ENCODE measurements at regions not wholly inside any gene's neighbourhood (a gene's known extent, or its start where the extent isn't known, plus 50 kb on each side); places are given as distances from the start of the nearest gene placed in this dataset.
"Not testable (repeated sequence)": the region's sequence is repeated elsewhere in the genome, so short reads cannot be mapped to it uniquely, and the experiment has no call there.

DNA sequence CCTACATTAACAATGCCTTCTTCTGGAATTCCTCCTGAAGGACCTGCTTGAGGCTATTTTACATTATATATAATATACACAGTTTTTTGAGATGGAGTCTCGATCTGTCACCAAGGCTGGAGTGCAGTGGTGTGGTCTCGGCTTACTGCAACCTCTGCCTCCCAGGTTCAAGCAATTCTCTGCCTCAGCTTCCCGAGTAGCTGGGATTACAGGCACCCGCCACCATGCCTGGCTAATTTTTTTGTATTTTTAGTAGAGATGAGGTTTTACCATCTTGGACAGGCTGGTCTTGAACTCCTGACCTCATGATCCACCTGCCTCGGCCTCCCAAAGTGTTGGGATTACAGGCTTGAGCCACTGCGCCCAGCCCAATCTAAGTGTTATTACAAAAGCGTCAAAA is 71.9 kb upstream of the PRR23C start:
- DNase-seq, result not testable (repeated sequence)

DNA sequence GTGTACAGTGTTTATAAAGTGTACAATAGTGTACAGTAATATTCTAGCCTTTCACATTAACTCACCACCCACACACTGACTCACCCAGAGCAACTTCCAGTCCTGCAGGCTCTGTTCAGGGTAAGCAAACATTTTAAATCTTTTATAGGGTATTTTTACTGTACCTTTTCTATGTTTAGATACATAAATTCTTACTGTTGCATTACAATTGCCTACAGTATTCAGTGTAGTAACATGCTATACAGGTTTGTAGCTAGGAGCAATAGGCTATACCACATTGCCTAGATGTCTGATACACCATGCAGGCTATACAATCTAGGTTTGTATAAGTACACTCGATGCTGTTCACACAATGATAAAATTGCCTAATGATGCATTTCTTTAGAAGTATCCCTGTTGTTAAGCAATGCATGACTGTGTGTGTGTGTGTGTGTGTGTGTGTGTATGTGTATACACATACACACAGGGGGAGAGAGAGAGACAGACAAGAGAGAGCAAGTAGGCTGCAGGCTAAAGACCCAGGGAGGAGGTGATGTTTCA is 72.5 kb upstream of the PRR23C start:
- peak; percentile 44 for DNase-seq

DNA sequence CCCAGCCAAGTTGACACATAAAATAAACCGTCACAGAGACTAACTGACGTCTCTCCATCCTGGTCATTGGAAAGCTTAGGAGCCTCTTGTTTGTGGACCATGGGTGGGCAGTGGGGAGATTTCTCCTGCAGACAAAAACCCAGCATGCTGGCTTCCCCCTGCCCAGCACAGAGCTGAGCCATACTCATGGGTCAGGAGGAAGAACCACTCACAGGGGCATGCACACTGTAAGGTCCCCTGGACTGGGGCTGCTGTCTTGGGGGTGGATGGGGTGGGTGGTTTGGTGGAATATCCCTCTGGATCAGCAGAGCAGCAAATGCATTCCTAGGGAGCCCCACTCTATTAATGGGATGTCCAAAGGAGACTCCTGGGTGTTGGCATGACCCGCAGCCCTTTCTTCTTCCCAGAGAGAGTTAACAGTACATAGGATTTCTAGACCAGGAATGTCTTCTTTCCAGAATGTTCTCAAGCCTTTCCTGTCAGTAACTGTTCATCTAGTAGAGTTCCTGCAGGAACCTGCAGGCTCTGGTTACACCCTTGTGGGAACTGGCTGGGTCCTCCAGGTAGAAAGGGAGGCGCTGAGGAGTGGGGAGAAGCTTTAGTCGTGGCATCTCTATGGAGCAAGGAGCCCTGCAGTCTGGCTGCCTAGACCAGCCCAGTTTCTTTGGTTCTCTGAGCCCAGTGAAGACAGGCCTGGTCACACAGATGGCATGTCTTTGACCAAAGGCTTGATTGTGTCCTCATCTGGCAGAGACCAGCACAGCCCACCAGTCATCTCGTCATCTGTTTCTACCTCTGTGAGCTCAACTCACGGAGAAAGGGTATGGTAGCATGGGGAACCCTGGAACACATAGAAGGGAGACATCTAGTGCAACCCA is 73.4 kb upstream of the PRR23C start:
- no peak for DNase-seq

DNA sequence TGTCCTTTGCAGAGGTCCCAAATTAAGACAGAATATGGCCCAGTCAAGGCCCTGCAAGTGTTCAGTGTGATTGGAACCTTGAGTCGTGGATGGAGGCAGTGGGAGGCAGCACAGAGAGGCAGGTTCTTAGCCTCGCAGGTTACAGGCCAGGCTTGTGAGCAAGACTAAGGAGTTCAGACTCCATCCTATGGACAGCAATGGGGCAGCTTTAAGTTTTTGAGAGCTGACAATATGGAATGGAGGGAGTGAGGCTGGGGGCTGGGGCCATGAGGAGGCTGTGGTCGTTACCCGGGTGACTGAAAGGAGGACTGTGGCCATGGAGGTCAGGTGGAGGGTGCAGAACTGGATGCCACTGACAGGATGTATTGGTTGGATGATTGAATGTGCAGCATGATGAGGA is 74.1 kb upstream of the PRR23C start:
- DNase-seq, result no peak

DNA sequence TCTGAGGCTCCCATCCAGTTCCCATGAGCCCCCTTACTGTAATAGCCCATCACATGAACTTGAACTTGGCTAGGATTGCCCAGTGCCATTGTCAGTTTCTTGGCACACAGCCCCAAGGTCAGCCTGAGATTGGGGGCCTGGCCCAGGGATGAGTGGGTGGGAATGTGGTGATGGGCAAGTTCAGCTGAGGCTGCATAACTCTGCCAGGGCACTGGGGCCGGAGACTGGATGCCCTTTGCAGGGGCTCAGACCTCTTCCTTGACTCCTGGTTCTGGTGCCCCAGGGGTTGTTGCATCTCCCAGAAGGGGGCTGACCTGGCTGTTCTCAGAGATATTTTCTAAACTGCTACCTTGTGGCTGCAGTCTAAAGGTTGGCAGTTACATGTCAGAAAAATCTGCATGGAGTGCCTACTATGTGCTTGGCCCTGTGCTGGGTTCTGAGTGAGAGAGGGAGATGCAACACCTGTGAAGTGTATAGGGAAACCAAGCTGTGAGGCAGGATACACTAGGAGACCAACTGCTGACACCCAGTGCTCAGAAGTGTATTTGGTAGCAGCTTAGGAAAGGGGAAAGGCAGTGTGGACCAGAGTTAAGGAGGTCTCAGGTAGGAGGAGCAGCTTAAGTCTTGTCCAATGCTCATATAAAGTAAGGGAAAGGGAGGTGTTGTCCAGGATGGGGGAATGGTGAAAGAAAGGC is 74.8 kb upstream of the PRR23C start:
- no peak for DNase-seq

DNA sequence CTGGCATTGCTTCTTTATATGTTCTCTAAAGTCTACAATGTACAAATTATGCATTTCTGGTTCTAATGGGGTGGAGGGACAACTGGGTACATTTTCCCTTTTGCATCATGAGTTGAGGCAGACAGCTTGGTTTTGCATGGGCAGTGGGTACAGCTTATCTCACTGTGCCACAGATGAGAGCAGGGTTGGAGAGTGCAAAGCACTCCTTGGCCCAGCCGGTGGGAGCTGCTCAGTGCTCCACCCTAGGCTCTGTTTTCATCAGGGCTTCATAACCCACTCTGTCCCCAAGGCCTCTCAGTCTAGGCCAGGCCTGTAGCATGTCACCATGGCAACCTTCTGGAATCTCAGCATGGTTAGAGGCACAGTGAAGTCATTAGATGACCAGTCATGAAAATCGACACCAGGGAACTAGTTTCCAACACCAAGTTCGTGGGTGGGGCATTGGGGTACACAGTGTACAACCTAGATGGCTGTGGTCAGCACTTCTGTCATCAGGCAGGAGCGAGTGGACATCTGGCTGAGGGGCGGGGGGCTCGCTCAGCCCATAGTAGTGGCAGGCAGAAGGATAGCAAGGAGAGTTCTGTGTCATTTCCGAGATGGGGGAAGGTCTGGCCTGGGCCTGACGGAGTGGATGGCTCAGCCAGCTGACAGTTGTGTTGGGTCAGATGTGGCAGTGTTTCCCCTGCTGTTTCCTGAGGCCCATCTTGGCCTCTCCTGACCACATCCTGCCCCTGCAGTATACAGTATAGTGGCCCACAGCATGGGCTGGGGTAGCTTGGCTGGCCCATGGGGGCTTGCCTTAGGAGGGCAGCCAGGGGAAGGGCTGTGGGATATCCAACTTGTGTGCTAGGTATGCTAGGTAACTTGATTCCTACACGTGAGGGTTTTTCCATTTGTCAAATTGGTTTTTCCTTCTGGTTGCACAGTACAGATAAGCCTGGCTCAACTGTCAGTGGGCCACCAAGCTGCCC is 75.7 kb upstream of the PRR23C start:
- DNase-seq, result no peak

DNA sequence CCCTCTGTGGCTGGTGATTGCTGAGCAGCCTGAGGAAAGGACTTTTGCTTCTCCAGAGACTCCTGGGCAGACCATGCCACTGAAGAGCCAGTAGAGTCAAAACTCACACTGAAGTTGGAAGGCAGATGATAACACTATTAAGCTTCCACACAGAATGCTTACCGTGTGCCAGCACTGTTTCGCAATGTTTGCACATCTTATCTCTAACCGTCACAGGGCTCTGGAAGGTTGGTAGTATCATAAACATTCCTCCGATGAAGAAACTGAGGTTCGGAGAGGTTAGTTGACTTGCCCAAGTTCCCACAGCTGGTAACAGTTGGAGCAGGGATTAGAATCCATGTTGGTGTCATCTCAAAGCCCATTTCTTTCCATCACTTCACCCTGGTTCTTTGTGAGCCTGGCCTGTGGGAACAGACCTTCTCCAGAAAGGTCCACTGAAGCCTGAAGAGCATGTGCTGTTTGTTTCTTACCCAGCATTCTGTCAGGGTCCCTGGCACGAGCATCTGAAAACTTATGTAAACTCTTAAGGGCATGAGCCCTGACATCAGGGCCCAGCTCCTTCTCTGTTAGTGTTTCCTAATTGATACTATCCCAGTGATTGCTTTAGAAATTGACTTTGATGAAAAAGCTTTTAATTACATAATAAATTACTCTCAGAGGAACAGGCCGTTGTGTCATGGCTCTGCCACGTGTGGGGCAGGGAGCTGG is 77.0 kb upstream of the PRR23C start:
- DNase-seq, result no peak

DNA sequence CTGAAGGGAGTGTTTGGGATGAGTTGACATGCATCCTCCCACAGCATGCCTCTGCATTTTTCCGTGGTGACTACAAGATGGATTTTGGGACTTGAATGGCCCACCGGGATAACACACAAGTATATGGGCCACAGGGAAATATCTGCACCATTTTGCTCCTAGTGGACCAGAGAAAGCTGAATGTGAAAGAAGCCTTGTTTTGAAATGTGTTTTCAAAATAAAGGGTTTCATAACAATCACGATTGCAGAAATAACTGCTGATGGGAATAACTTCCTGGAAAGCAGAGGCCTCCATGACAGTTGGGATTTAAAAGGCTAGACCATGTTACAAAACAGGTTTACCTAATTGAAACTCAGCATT is 77.5 kb upstream of the PRR23C start:
- DNase-seq, result no peak

DNA sequence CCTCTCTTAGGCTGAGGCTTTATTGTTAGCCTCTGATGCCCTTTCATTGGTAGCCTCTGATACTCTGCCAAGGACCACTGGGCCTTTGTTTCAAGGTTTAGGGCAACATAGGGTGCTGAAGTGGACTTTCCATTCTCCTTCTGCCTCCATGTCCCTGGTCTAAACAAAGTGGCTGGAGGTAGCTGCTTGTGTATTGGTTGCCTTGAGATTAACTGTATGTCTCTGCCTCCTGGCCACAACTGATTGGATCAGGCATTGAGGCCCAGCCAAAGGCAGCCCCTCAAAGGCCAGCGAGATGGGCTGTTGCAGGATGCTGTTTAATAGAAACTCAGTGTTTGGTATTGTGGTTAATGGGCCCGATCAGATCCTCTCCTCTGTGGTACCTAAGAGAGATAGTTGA is 77.9 kb upstream of the PRR23C start:
- no peak for DNase-seq

DNA sequence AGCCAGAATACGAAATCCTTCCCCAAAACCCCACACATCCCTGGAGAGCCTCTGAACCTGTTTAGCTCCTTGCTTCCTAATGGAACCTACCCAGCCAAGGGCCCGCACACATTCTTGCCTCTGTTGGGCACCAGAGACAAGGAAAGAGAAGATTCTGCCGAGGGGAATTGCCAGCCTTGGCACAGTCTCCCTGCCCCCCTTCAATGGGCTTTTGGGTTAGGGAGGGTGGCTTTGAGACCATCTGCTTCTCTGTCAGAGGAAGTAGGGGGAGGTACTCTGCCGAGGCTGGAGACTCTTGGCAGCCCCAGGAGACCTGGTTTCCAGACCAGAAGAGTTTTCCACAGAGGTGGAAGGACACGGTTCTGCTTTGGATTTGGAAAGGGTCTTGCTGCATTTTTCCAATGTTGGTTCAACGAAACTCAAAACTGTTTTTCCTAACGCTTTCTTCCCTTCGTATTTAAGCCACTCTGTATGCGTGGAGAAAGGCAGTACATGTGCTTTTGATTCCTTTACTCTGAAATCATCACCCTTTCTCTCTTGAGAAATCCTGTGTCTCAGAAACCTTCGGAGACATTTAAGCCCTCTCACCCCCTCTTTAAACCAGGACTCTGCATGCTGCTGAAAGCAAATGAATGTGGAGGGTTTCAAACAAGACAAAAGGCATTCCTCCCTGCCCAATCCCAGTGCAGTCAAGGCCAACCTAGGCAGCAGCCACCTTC is 78.8 kb upstream of the PRR23C start:
- DNase-seq, result no peak

DNA sequence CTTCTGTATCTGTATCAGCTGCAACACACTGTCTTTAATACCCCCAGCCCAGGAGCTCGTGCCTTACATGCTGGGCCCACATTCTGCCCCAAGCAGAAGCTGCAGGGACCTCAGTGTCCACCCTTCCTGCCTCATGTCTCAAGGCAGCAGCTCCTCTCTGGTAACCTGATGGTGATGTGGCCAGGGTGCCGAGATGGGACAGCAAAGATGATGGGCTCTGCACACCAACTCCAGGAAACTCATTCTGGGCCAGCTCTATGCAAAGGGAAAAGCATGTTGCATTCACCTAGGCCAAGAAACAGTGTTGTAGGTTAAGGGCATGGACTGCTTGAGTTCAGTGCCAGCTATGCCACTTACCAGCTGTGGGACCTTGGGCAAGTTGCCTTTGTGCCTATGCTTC is 79.5 kb upstream of the PRR23C start:
- DNase-seq, result no peak

DNA sequence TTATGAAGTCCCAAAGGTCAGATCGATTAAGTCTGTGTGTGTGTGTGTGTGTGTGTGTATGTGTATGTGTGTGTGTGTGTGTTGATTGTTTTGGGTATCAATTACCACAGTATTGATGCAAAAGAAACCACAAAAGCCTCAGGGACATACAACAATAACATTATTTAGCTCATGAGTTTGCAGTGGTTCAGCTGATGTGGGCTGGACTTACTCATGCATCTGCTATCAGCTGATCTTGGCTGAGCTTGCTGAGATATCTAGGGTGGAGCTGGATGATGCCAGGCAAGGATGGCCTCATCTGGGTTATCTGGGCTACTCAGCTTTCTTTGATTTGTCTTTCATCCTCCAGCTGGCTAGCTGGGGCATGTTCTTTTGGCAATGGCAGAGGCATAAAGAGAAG is 82.4 kb upstream of the PRR23C start:
- no peak for DNase-seq

DNA sequence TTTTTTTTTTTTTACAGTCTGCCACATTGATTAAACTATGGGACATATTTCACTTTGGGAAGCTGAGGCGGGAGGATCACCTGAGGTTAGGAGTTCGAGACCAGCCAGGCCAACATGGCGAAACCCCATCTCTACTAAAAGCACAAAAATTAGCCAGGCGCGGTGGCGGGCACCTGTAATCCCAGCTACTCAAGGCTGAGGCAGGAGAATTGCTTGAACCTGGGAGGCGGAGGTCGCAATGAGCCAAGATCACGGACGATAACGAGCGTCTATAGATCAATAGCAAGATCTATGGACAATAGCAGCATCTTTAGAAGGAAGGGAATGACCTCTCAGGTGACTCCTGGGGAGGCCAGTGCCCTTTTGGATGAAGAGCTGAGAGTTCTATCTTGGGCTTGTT is 82.9 kb upstream of the PRR23C start:
- not testable (repeated sequence) for DNase-seq

DNA sequence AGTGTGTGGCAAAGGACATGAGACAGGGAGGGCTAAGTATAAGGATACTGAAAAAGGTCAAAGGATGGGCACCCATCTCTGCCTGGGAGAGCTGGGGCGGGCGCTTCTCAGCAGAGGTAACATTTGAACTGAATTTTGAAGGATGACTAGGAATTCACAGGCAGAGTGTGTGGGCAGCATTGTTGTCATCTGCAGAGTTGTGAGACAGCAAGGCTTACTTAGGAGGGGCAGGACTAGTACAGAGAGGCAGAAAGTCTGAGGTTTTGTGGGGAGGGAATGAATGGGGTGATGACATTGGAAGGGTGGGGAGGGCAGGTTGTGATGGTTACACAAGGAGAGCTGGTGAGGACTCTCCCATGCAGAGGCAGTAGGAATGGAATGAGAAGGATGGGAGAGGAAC is 84.1 kb upstream of the PRR23C start:
- DNase-seq, result no peak

DNA sequence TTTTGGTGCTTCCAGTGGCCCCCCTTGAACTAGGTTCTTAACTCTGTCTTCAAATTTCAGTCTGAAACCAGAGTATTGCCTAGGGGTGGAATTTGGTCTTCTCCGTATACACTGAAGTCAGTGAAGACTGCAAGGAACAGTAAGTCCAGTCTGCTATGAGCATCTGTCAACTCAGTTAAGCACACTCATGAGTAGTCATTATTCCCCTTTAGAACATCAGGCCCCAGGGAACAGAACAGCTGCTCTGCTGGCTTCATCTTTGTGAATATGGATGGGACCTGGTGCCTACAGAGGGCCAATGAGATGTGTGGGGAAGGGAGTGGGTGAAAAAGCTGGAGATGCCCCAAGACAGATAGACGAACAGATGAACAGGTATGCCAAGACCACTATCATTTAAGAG is 85.2 kb upstream of the PRR23C start:
- DNase-seq, result no peak

DNA sequence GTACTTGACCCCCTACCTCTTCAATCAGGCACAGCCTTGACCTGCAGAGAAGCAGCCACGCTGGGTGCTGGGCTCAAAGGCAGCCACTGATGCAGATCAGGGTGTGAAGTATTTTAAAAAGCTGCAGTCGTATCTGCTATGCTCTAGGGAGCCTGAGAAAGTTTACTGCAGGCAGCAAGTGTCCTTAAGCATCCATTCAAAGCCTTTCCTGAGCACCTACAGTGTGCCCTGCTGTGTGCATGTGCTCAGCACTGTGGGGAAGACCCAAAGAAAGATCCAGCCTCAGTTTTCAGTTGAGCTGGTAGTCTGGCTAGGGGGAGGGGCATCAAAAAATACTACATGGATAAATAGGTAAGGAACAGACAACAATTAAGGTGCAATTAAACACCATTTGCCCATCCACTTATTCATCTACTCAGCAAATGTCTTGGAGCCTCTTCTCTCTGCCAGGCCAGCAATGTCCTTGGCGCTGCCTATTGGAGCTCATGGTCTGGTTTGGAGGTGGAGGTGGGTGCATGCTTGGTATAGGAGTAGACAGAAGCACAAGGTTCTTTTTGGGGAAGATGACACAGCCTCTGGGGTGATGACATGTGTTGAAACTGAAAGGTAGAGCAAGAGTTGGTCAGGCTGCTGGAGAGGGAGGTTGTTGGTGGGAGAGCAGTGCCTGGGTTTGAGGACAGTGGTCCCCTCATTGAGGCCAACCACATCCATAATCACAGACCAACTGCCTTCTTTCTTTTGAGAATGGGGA is 85.9 kb upstream of the PRR23C start:
- no peak for DNase-seq

DNA sequence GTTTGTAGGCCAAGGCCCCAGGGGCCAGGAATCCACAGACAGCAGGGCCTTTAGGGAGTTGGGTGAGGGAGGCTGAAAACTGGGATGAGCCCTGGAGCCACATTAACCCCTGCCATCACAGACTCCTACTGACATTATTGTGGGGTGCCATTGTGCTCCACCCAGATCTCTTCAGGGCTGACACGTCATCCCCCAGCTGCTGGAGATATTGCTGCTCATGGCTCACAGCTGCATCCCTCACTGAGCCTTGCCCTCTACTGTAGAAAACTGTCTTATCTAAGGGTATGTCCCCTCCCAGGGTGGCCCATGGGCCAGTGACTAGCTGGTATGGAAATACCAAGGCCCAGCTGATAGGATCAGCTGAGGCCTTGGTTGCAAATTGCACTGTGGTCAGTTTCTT is 87.3 kb upstream of the PRR23C start:
- DNase-seq, result no peak

DNA sequence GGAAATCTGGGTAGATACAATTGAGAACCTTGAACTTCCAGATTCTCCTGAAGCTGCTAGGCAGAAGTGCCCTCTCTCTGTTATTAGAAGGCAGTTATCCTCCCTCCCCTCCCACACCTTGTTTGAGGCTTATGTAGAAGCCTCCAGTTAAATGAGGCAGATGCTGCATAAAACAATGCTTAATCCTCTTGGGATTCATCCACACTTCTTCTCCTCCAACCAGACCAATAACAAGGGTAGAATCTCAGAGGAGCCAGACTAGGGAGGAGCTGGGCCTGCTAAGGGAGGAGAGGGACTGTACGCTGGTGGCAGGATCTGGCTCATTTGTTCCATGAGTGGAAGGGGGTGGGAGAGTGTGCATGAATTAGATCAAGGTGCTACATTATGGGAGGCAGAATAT is 88.3 kb upstream of the PRR23C start:
- no peak for DNase-seq

DNA sequence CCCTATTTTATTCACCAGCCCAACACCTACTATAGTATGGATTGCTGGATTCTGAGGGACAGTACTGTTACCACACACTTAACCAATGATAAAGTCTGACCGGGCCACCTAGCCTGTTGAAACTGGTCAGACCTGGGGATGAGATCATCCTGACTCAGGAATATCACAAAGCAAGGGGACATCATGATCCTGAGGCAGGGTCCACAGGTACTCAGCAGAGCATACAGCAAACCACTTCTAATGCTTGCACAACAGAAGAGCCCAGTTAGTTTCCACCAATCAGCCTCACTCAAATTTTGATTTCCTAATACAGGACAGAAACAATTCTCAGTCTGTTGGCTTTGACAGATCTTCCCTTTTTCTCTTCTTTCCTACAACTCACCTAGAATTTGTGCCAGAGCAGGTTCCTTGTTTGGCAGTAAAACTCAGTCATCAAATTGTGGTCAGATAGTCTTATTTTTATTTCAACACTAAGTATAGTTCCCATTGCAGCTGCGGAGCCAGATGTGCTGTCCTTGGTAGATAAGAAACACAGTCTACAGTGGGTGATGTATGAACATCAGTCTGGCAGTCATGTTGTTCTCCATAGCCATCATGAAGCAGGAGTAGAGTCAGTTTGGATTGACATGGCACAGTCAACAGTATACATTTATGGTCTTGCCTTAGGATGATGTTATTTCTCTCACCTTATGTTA is 90.1 kb upstream of the PRR23C start:
- DNase-seq, result no peak

DNA sequence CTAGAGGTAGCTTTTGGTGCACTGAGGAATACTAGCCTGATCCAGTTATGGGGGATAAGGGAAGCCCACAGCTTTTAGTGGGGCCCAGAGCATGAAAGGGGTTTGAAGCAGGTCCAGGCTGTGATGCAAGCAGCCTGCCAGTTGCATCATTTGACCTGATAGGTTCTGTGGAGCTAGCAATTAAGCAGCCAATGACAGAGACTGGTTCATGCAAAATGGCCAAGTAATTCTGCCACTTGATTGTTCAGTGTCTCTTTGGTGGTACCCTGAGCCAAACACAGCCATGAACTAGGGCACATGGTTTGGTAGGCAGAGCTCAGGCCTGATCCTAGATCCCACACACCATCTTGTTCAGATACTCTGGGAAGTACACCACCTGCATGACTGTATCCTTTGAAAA is 91.0 kb upstream of the PRR23C start:
- no peak for DNase-seq

Measured in activated CD4-positive, alpha-beta T cell treated with anti-CD3 and anti-CD28 coated beads for 48 hours (primary cell).